IPS DF 4.7 (cell line): ENCODE measurements at regions not wholly inside any gene's neighbourhood (a gene's known extent, or its start where the extent isn't known, plus 50 kb on each side); places are given as distances from the start of the nearest gene placed in this dataset.

Experiments used
- DNase-seq: peaks from one replicate; pipeline ENCODE4 v3.0.0-alpha.2; 2013; ENCODE audit warnings: low spot score; ENCODE audit errors: extremely low read depth

- DNase-seq: no peak
Measured at GRCh38 chr9:115367321-115367720, 249.4 kb upstream of the TNC start.

GRCh38 chr9:115367780-115368525 is 250.0 kb upstream of the TNC start:
- no peak for DNase-seq

- no peak for DNase-seq
Measured at GRCh38 chr9:115369322-115369957, 251.5 kb upstream of the TNC start.

- no peak for DNase-seq
Measured at GRCh38 chr9:115373000-115373709, 255.2 kb upstream of the TNC start.

- no peak for DNase-seq
Measured at GRCh38 chr9:115373710-115374045, 255.7 kb upstream of the TNC start.

GRCh38 chr9:115374724-115375268 is 256.8 kb upstream of the TNC start:
- DNase-seq: no peak

- no peak for DNase-seq
Measured at GRCh38 chr9:115378241-115378640, 260.3 kb upstream of the TNC start.

- DNase-seq: no peak
Measured at GRCh38 chr9:115378758-115379157, 260.8 kb upstream of the TNC start.

GRCh38 chr9:115379719-115380118 is 261.8 kb upstream of the TNC start:
- DNase-seq: no peak

GRCh38 chr9:115382865-115383264 is 264.9 kb upstream of the TNC start:
- DNase-seq: no peak

- DNase-seq: no peak
Measured at GRCh38 chr9:115385383-115386122, 267.6 kb upstream of the TNC start.

GRCh38 chr9:115386963-115387770 is 269.2 kb upstream of the TNC start:
- DNase-seq: no peak

GRCh38 chr9:115391168-115391825 is 273.3 kb upstream of the TNC start:
- no peak for DNase-seq

- no peak for DNase-seq
Measured at GRCh38 chr9:115393976-115394775, 276.2 kb upstream of the TNC start.

GRCh38 chr9:115395511-115396021 is 277.6 kb upstream of the TNC start:
- DNase-seq: no peak

- no peak for DNase-seq
Measured at GRCh38 chr9:115396071-115396529, 278.1 kb upstream of the TNC start.

GRCh38 chr9:115397591-115398312 is 279.8 kb upstream of the TNC start:
- DNase-seq: no peak

GRCh38 chr9:115398313-115398650 is 280.3 kb upstream of the TNC start:
- no peak for DNase-seq

- DNase-seq: no peak
Measured at GRCh38 chr9:115398996-115399395, 281.0 kb upstream of the TNC start.
